RWPE1 (cell line): ENCODE measurements at regions not wholly inside any gene's neighbourhood (a gene's known extent, or its start where the extent isn't known, plus 50 kb on each side); places are given as distances from the start of the nearest gene placed in this dataset.

Experiments used
- CTCF ChIA-PET: fragments of 350-600 bp; sonication (Branson Sonifier 250); formaldehyde crosslinking; extraction: SDS; loops from one replicate; lab custom pipeline; 2021; lab: Yijun Ruan, JAX
- POLR2A ChIA-PET: fragments of 400-600 bp; formaldehyde crosslinking; extraction: SDS; loops from one replicate; lab custom pipeline; 2020; ENCODE audit warnings: antibody characterized with exemption; ENCODE audit not compliant: low non-redundant PET; lab: Yijun Ruan, JAX
- DNase-seq: peaks from one replicate; pipeline ENCODE4 v3.0.0; 2012; ENCODE audit warnings: low spot score
- H3K27ac ChIP-seq: fragments of 450-650 bp; 2 replicates; pipeline ENCODE4 v1.5.1; 2017
- CTCF ChIP-seq: fragments of 450-650 bp; conservative IDR thresholded peaks from 2 replicates; pipeline ENCODE4 v1.5.1; 2017; ENCODE audit warnings: low read depth, mild to moderate bottlenecking

- ChIA-PET CTCF (no interaction called here), POLR2A (no interaction called here)
- no peak for DNase-seq
- no peak for TF ChIP-seq CTCF
- no peak overlapping the region for H3K27ac ChIP-seq
Measured at GRCh38 chr5:105816961-105817360, 1853.8 kb downstream of the EFNA5 start.

- ChIA-PET CTCF (no interaction called here), POLR2A (no interaction called here)
- H3K27ac ChIP-seq, result no peak overlapping the region
- no peak for TF ChIP-seq CTCF
- DNase-seq, result no peak
Measured at GRCh38 chr5:105812304-105812703, 1858.4 kb downstream of the EFNA5 start.

- TF ChIP-seq CTCF, result no peak
- no peak for DNase-seq
- no peak overlapping the region for H3K27ac ChIP-seq
- POLR2A ChIA-PET, result no interaction called here
- CTCF ChIA-PET, result interaction anchor here (0.7 kb wide), 1 partner anchor 1958 kb away, joined by 3 read pairs; no protein-coding TSS in a partner anchor
Measured at GRCh38 chr5:105807951-105808350, 1862.8 kb downstream of the EFNA5 start.

GRCh38 chr5:105807290-105807689, 1863.4 kb downstream of the EFNA5 start:
- no peak for TF ChIP-seq CTCF
- POLR2A ChIA-PET, result no interaction called here
- CTCF ChIA-PET, result interaction anchor here (0.6 kb wide), 1 partner anchor 147 kb away, joined by 4 read pairs; no protein-coding TSS in a partner anchor
- no peak overlapping the region for H3K27ac ChIP-seq
- no peak for DNase-seq

- TF ChIP-seq CTCF, result no peak
- ChIA-PET POLR2A (no interaction called here), CTCF (no interaction called here)
- no peak for DNase-seq
- no peak overlapping the region for H3K27ac ChIP-seq
Measured at GRCh38 chr5:105806596-105806995, 1864.1 kb downstream of the EFNA5 start.

GRCh38 chr5:105803431-105803830, 1867.3 kb downstream of the EFNA5 start:
- H3K27ac ChIP-seq, result no peak overlapping the region
- CTCF ChIA-PET, result interaction anchor here (0.6 kb wide), 1 partner anchor 1192 kb away, joined by 3 read pairs; no protein-coding TSS in a partner anchor
- POLR2A ChIA-PET, result no interaction called here
- no peak for TF ChIP-seq CTCF
- no peak for DNase-seq
